ENCODE measurements at regions not wholly inside any gene's neighbourhood (a gene's known extent, or its start where the extent isn't known, plus 50 kb on each side); places are given as distances from the start of the nearest gene placed in this dataset.

DNA sequence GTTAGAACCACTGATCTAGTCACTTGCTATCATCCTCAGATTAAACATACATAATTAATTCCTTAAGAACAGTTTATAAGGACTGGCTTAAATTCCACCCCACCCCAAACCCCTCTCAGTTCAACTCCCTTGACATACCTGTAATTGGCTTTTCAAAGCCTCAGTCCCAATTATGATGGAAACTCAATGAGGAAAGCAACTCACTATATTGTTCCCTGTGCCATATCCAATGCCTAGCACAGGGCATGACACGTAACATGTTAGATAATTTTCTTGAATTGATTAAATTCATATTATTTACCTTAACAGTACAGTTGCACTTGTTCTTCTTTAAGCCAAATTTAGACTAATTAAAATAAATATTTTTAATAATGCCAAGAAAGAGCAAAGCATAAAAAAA is 465.1 kb upstream of the CHAC2 start:
- no peaks in the 10 kb centered on the region for H3K9me2 ChIP-seq (replicated peaks; ENCODE audit: insufficient read depth, low read length)
- H3K27me3 ChIP-seq (ENCODE audit: low read length): no peaks in the 10 kb centered on the region
- no peaks in the 10 kb centered on the region for H3F3A ChIP-seq (ENCODE audit: insufficient read depth)
- H2AFZ ChIP-seq (ENCODE audit: low read depth, low read length, severe bottlenecking): no peak overlapping the region
- H3K9me3 ChIP-seq (ENCODE audit: insufficient read depth, low read length): no peaks in the 10 kb centered on the region
- H3K36me3 ChIP-seq (ENCODE audit: low read length): no peaks in the 10 kb centered on the region
- H3K9ac ChIP-seq (ENCODE audit: low read length): no peak overlapping the region
- no peaks in the 10 kb centered on the region for H3K79me2 ChIP-seq (ENCODE audit: insufficient read depth, low read length)
- no peak overlapping the region for H3K4me2 ChIP-seq (ENCODE audit: low read depth, low read length, poor library complexity, severe bottlenecking)
- H3K27ac ChIP-seq (ENCODE audit: low read depth, low read length): no peak overlapping the region
- no peak overlapping the region for H3K4me3 ChIP-seq (ENCODE audit: insufficient read depth, low read length, poor library complexity, severe bottlenecking)
- no peak for TF ChIP-seq EZH2phosphoT487 (conservative IDR thresholded peaks at IDR 0.05; ENCODE audit: low read length)
- TF ChIP-seq, protein P1, sequence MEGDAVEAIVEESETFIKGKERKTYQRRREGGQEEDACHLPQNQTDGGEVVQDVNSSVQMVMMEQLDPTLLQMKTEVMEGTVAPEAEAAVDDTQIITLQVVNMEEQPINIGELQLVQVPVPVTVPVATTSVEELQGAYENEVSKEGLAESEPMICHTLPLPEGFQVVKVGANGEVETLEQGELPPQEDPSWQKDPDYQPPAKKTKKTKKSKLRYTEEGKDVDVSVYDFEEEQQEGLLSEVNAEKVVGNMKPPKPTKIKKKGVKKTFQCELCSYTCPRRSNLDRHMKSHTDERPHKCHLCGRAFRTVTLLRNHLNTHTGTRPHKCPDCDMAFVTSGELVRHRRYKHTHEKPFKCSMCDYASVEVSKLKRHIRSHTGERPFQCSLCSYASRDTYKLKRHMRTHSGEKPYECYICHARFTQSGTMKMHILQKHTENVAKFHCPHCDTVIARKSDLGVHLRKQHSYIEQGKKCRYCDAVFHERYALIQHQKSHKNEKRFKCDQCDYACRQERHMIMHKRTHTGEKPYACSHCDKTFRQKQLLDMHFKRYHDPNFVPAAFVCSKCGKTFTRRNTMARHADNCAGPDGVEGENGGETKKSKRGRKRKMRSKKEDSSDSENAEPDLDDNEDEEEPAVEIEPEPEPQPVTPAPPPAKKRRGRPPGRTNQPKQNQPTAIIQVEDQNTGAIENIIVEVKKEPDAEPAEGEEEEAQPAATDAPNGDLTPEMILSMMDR (IDR thresholded peaks at IDR 0.05; ENCODE audit: insufficient read depth, low read length, poor library complexity, severe bottlenecking): no peak
- H4K20me1 ChIP-seq (ENCODE audit: low read depth, low read length): no peaks in the 10 kb centered on the region

DNA sequence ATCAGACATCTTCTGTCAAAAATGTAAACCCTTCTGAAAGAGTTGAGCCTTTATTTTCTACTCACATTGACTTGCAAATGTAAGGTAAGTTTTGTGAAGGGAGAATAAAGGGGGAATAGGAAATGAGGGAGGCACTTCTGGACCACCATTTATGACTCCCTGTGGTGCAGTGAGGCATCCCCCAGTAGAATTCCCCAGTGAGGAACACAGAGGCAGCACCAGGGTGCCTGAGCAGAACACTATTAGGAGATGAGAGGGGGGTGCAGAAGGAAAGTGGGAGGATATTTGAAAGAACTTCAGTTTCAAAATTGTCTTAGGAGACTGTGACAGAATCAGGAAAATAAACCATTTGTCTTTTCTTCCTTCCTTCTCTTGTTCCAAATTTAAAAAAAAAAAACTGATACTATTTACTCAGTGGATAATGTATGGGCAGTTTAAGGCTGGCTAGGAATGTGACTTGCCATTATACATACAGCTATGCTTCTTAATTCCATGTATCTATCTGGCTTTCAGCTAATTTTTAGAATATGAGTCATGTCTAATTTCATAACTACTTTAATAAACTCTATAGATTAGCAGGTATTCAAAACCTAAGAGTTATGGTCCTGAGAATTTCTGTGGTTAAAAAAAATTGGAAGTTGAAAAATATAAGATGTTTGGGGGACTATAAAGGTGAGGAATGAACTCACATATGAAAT is 478.1 kb upstream of the CHAC2 start:
- Histone ChIP-seq H3K79me2 (ENCODE audit: insufficient read depth, low read length) (no peaks in the 10 kb centered on the region), H3K36me3 (ENCODE audit: low read length) (no peaks in the 10 kb centered on the region), H3K4me2 (ENCODE audit: low read depth, low read length, poor library complexity, severe bottlenecking) (no peak overlapping the region), H3F3A (ENCODE audit: insufficient read depth) (no peaks in the 10 kb centered on the region), H3K4me3 (ENCODE audit: insufficient read depth, low read length, poor library complexity, severe bottlenecking) (no peak overlapping the region), H3K9me2 (replicated peaks; ENCODE audit: insufficient read depth, low read length) (no peaks in the 10 kb centered on the region), H2AFZ (ENCODE audit: low read depth, low read length, severe bottlenecking) (no peak overlapping the region), H3K27ac (ENCODE audit: low read depth, low read length) (no peak overlapping the region), H4K20me1 (ENCODE audit: low read depth, low read length) (no peaks in the 10 kb centered on the region), H3K9me3 (ENCODE audit: insufficient read depth, low read length) (no peaks in the 10 kb centered on the region), H3K27me3 (ENCODE audit: low read length) (no peaks in the 10 kb centered on the region), H3K9ac (ENCODE audit: low read length) (no peak overlapping the region)
- TF ChIP-seq EZH2phosphoT487 (conservative IDR thresholded peaks at IDR 0.05; ENCODE audit: low read length): no peak
- TF ChIP-seq, protein P1 (IDR thresholded peaks at IDR 0.05; ENCODE audit: insufficient read depth, low read length, poor library complexity, severe bottlenecking): no peak

DNA sequence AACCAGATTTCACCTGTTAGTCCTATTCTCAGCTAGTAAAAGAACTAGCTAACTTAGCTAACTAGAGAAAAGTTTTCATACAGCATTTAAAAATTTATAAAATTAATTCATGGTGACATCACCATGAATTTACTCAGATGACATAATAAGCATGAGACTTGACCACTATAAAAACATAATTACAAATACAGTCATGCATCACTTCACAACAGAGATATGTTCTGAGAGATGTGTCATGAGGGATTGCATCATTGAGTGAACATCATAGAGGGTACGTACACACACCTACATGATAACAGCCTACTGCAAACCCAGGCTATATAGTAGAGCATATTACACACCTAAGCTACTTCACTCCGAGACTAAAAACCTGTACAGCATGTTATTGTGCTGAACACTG is 481.3 kb upstream of the CHAC2 start:
- no peak for TF ChIP-seq EZH2phosphoT487 (conservative IDR thresholded peaks at IDR 0.05; ENCODE audit: low read length)
- TF ChIP-seq, protein P1 (IDR thresholded peaks at IDR 0.05; ENCODE audit: insufficient read depth, low read length, poor library complexity, severe bottlenecking): no peak

More for the DNA sequence above, 481.3 kb upstream of the CHAC2 start:
- H3K9me2 ChIP-seq (replicated peaks; ENCODE audit: insufficient read depth, low read length): no peaks in the 10 kb centered on the region
- H3K4me2 ChIP-seq (ENCODE audit: low read depth, low read length, poor library complexity, severe bottlenecking): no peak overlapping the region
- H3F3A ChIP-seq (ENCODE audit: insufficient read depth): no peaks in the 10 kb centered on the region
- no peak overlapping the region for H3K4me3 ChIP-seq (ENCODE audit: insufficient read depth, low read length, poor library complexity, severe bottlenecking)
- no peak overlapping the region for H3K27ac ChIP-seq (ENCODE audit: low read depth, low read length)
- H3K36me3 ChIP-seq (ENCODE audit: low read length): no peaks in the 10 kb centered on the region
- H3K9ac ChIP-seq (ENCODE audit: low read length): no peak overlapping the region
- no peaks in the 10 kb centered on the region for H3K27me3 ChIP-seq (ENCODE audit: low read length)
- H2AFZ ChIP-seq (ENCODE audit: low read depth, low read length, severe bottlenecking): no peak overlapping the region
- H4K20me1 ChIP-seq (ENCODE audit: low read depth, low read length): no peaks in the 10 kb centered on the region
- no peaks in the 10 kb centered on the region for H3K79me2 ChIP-seq (ENCODE audit: insufficient read depth, low read length)
- H3K9me3 ChIP-seq (ENCODE audit: insufficient read depth, low read length): no peaks in the 10 kb centered on the region

Data from SU-DHL-6 (cell line).